Right cardiac atrium (tissue), 5 donors: ENCODE measurements at regions not wholly inside any gene's neighbourhood (a gene's known extent, or its start where the extent isn't known, plus 50 kb on each side); places are given as distances from the start of the nearest gene placed in this dataset.

Experiments used
- ATAC-seq, 2 donors: fragments of 200-7000 bp; cut with Tn5 transposase; one replicate each; pipeline versions ENCODE4 v1.8.0 to v1.9.1; 2020; ENCODE audit warnings: moderate library complexity in 2 of 2, mild to moderate bottlenecking in 1 of 2
- DNase-seq, 3 donors: peaks; one replicate each; pipeline ENCODE4 v3.0.0-alpha.2; 2020
- H3K27ac ChIP-seq: one replicate; pipeline ENCODE4 v1.5.1; 2013; ENCODE audit warnings: mild to moderate bottlenecking, low read length, control low read depth, moderate library complexity
- H3K27me3 ChIP-seq: one replicate; pipeline ENCODE4 v1.6.1; 2013; ENCODE audit not compliant: control insufficient read depth, insufficient read depth
- H3K4me1 ChIP-seq: one replicate; pipeline ENCODE4 v1.6.1; 2013; ENCODE audit warnings: low read length; ENCODE audit not compliant: control insufficient read depth, insufficient read depth
- H3K4me3 ChIP-seq: one replicate; pipeline ENCODE4 v1.5.1; 2013; ENCODE audit warnings: low read length, control low read depth
- H3K9me3 ChIP-seq: one replicate; pipeline ENCODE4 v1.6.1; 2013; ENCODE audit warnings: low read length; ENCODE audit not compliant: control insufficient read depth
- WGBS: extraction: QIAGEN DNeasy Blood & Tissue Kit; methylation state at CpG from one replicate; pipeline ENCODE4 v1.1.7; 2013; 5-methylcytosine and 5-hydroxymethylcytosine counted together
- intact Hi-C, 4 donors: fragments of 100-400 bp; cut with DNase I; formaldehyde crosslinking; loops; one replicate each; pipeline versions ENCODE4 v1.11.0 to v1.14.0; 2022 to 2023
- donor health status: healthy with polysubstance abuse.
- donor health status: DM: no; HTN: yes; CAD: no.
- donor health status: DM: no; HTN: no; CAD: no.
- donor health status: DM: no; HTN: yes; CAD: no; lungs with severe emphysema.
- donor health status: DM: yes; HTN: yes; CAD: no.

DNA sequence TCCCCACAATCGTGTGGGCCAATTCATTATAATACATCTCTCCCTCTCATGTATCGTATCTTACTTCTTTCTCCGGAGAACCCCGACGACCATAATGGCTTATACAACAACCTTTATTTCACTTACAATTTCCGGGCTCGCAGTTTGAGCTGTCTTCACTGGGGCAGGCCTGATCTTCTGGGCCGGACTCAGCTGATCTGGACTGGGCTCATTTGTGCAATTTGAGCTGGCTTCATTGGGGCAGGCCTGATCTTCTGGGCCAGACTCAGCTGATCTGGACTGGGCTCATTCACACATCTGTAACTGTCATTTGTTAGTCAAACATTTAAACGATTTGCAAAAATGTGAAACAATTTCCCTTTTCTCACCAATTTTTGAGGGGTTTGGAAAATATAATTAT, 171.5 kb upstream of the FRG1 start:
- Histone ChIP-seq H3K4me3 (no peak overlapping the region), H3K27ac (no peak overlapping the region), H3K9me3 (no peaks in the 10 kb centered on the region), H3K4me1 (no peaks in the 10 kb centered on the region), H3K27me3 (no peaks in the 10 kb centered on the region)
- WGBS, result 75% methylated on average over 9 of the region's 9 CpGs
- intact Hi-C loops, result no loop called here
- DNase-seq (no peak), ATAC-seq (no peak)

DNA sequence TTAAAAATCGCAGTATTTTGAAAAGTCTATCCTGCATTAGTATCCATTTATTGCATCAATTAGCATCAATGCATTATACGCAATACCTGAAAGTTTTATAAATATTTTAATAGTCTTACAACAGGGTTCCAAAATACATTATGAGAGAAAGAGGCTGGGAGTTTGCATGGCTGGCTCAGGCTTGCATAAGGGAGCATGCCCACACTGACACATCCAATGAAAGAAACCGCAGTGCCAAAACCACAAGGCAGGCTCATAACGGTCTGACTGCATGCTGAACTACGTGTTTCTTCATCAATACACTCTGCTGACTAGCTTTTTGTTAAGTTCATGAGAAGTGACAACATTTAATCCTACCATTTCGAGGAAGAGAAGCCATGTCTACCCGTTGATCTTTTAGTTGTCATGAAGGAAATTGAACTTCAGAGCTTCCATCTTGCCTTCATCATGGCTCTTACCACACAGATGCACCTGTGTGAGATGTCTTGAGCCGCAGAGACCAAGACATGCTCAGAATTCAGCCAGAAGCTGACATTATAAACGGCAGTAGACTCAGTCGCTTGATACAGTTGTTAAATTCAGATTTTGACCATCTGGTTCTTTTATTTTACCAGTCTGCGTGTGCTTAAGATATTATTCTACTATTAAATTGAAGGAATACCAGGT, 168.8 kb upstream of the FRG1 start:
- intact Hi-C loops, result no loop called here
- Histone ChIP-seq H3K4me1 (no peaks in the 10 kb centered on the region), H3K4me3 (no peak overlapping the region), H3K27me3 (no peaks in the 10 kb centered on the region), H3K9me3 (no peaks in the 10 kb centered on the region), H3K27ac (no peak overlapping the region)
- ATAC-seq (no peak), DNase-seq (no peak)
- 85% methylated on average over 11 of the region's 11 CpGs for WGBS

DNA sequence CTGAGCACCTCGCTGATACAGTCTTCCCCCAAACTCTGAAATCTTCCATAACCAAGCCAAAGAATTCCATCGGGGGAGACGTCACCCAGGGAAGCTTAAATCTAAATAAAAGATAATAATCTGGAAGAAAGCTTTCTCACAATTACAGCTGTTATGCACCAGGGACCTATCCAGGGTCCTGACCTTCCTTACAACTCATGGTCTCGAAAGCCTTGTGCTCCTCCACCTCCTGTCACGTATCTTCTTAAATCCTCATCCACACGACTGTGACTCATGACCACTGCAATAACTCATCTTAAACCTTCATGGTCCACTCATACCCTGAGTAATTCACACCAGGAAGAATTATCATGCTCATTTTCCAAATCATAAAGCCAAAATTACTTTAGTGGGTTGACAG, 166.8 kb upstream of the FRG1 start:
- no peak for ATAC-seq
- no peaks in the 10 kb centered on the region for H3K9me3 ChIP-seq
- intact Hi-C loops, result no loop called here
- WGBS, result 48% methylated on average over 6 of the region's 6 CpGs
- no peaks in the 10 kb centered on the region for H3K27me3 ChIP-seq
- H3K27ac ChIP-seq, result no peak overlapping the region
- no peak for DNase-seq
- H3K4me1 ChIP-seq, result no peaks in the 10 kb centered on the region
- no peak overlapping the region for H3K4me3 ChIP-seq

DNA sequence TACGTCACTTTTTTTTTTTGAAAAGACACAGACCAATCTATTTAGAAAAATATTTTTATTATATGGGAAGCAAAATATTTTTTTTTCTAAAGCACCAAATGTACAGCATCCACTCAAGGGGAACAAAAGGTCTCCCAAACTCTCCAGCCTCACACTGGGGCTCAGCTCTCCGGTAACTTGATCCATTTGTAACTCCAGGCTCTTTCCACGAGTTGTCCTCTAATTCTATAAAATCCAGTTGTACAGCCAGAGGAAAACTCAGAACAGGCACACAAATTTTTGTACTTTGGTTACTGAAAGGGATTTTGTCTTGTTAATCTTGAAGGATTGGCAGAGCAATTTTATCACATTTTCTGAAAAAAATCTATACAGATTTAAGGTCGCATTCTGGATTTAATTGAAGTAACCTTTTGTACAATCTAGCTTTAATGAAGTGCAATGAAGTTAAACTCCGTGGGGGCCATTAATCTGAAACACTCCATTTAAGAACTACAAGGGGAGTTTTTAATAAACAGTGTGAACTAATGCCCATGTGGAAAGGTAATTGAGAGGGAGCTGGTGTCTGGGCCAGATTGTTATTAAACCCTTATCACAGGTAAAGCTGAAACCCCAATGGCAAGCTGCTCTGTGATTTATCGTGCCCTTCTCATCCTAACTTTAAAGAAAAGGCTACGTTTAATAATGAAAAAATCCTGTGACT, 161.2 kb upstream of the FRG1 start:
- DNase-seq (no peak), ATAC-seq (no peak)
- H3K27me3 ChIP-seq, result no peaks in the 10 kb centered on the region
- no peak overlapping the region for H3K27ac ChIP-seq
- intact Hi-C loops, result no loop called here
- no peak overlapping the region for H3K4me3 ChIP-seq
- 80% methylated on average over 7 of the region's 7 CpGs for WGBS
- no peaks in the 10 kb centered on the region for H3K9me3 ChIP-seq
- H3K4me1 ChIP-seq, result no peaks in the 10 kb centered on the region

DNA sequence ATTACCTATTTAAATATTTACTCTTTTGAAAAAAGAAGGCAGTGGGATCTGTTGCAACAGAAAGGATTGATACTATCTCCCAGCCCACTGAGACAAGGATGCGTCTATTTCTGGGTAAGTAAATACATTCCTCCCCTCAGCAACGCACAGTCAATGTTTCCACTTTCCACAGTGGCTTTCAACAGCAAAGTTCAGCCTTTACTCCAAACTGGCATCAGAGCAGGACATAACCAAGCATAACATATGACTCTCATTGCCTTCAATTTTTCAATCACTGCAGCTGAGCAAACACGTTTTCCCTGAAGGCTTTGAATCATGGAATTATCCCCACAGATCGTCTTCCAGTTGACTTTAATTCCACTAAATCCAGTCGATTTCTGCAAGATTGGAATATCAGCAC, 160.3 kb upstream of the FRG1 start:
- H3K9me3 ChIP-seq, result no peaks in the 10 kb centered on the region
- intact Hi-C loops, result no loop called here
- DNase-seq (no peak), ATAC-seq (no peak)
- H3K4me1 ChIP-seq, result no peaks in the 10 kb centered on the region
- 42% methylated on average over 5 of the region's 5 CpGs for WGBS
- no peak overlapping the region for H3K27ac ChIP-seq
- no peaks in the 10 kb centered on the region for H3K27me3 ChIP-seq
- no peak overlapping the region for H3K4me3 ChIP-seq

DNA sequence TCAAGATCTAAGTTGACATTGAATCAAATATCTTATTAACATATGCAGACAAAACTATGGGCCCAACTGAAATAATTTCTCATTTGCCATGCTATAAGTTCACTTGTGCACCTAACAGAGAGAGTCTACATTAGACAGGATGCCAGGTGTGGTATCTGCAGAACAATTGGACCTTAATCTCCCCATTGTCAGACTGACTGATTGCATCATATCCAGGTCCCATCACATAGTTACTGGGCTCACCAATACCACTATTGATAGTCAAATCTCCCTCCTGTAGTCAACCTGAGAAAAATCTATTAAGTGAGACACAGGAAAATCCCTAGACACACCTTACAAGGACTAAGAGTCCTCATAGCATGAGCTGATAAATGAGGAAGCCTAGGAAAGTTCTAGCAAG, 156.0 kb upstream of the FRG1 start:
- no peak overlapping the region for H3K4me3 ChIP-seq
- H3K9me3 ChIP-seq, result no peaks in the 10 kb centered on the region
- no peak for ATAC-seq
- intact Hi-C loops, result no loop called here
- H3K27me3 ChIP-seq, result no peaks in the 10 kb centered on the region
- DNase-seq, result no peak
- H3K4me1 ChIP-seq, result no peaks in the 10 kb centered on the region
- no peak overlapping the region for H3K27ac ChIP-seq

DNA sequence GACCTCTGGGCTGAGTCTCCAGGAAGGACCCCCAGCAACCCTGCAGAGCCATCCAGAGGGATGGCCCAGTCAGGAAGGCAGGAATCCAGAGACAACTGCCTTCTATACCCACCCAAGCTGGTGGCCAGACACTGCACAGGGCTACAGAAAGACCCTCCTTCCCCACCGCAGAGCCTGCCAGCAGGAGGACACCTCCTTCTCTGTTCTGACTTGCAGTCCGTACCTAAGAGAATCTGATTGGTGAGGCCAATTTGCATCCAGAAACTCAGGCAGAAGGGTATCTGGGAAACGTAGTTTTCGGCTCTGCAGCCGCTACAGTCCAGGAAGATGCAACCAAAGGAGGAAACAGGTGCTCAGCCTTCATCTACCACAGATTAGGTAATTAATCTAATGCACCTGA, 155.4 kb upstream of the FRG1 start:
- Histone ChIP-seq H3K4me1 (no peaks in the 10 kb centered on the region), H3K9me3 (no peaks in the 10 kb centered on the region), H3K27me3 (no peaks in the 10 kb centered on the region), H3K4me3 (no peak overlapping the region), H3K27ac (no peak overlapping the region)
- intact Hi-C loops, result no loop called here
- WGBS, result 61% methylated on average over 5 of the region's 5 CpGs
- ATAC-seq, result no peak
- no peak for DNase-seq

DNA sequence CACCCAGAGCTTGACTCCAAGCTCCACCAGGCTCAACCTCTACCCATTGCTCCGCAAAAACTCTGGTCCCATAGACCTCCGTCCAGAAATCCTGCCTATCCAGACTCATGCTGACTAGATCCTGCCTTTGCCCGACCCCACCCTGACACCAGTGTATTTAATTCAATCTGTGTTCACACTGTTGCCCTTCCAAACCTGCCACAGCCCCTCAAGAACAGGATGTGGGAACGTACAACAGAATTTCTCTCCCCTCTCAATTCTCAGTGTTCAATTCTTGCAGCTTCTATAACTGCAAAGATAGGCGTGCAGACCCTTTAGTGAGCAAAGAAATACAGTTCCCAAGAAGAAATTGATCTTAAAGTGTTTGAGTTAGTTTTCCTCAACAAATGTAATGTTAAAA, 154.2 kb upstream of the FRG1 start:
- Histone ChIP-seq H3K4me1 (no peaks in the 10 kb centered on the region), H3K27me3 (no peaks in the 10 kb centered on the region), H3K4me3 (no peak overlapping the region), H3K27ac (no peak overlapping the region), H3K9me3 (no peaks in the 10 kb centered on the region)
- ATAC-seq, result no peak
- intact Hi-C loops, result no loop called here
- 82% methylated on average over 5 of the region's 5 CpGs for WGBS
- no peak for DNase-seq

DNA sequence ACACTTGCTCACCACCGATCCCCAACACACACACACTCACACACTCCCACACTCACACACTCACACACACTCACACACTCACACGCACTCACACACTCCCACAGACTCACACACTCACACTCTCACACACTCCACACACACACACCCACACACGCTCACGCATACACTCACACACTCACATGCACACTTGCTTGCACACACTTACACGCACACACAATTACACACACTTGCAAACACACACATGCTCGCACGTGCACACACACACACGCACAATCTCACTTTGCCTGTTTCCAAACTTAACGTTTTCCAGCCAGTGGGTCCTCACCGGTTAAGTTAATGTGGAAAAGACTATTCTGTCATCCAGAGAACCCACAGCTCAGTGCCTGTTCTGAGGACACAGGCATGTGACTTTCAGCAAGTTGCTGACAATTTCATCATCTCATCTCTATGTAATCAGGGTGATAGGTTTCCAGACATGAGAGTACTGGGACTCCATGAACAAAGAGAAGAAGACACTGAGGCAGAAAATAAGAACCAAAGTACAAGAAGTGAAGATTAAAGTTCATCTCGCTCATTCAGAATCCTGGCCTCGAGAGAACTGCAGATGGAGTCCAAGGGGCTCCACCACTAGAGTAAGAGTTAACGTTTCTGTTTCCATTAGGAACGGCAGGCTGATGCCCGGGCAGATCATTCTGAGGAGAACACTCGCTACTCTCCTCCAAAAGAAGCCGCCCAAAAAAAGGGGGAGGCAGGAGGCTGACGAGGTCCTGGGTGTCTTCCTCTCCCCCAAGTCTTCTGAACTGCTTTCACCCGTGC, 153.2 kb upstream of the FRG1 start:
- intact Hi-C loops, result no loop called here
- Histone ChIP-seq H3K4me3 (no peak overlapping the region), H3K4me1 (no peaks in the 10 kb centered on the region), H3K9me3 (no peaks in the 10 kb centered on the region), H3K27me3 (no peaks in the 10 kb centered on the region), H3K27ac (no peak overlapping the region)
- DNase-seq (no peak), ATAC-seq (no peak)
- 80% methylated on average over 19 of the region's 19 CpGs for WGBS

DNA sequence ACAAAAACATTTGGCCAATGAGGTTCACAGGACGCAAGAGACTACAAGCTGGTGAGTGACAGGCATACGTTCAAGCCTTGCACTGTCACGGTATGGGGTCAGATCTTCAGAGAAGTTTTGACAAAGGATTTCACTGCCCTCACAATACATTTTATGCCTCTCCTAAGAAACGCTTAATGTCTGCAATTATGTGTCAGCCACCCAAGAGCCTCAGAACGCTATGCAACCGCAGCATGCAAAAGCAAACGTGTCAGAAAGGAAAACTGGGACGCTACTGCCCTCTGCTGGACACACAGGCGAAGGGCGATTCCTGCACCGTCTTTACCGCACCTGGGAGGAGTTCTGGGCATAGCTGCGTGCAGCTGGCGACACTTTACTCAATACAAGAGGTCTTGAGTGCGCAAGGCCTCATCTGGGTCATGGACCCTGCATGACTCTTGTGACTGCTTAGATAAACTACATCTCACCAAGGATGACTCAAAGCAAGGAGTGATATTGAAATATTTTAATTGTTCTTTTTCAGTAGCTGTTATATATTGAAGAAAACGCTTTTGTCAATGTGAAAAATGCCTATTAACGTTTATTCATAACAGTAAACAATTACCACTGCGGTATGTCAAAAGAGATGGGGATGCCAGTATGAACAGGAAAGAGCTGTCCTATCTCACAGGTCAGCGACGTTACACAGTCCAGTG, 147.6 kb upstream of the FRG1 start:
- H3K27me3 ChIP-seq, result no peaks in the 10 kb centered on the region
- intact Hi-C loops, result no loop called here
- ATAC-seq (peak; percentile 85 to 90), DNase-seq (peak; percentile 64 to 79 (median 79))
- H3K4me1 ChIP-seq, result no peaks in the 10 kb centered on the region
- H3K9me3 ChIP-seq, result no peaks in the 10 kb centered on the region
- H3K4me3 ChIP-seq, result no peak overlapping the region
- no peak overlapping the region for H3K27ac ChIP-seq
- WGBS, result 20% methylated on average over 20 of the region's 20 CpGs

DNA sequence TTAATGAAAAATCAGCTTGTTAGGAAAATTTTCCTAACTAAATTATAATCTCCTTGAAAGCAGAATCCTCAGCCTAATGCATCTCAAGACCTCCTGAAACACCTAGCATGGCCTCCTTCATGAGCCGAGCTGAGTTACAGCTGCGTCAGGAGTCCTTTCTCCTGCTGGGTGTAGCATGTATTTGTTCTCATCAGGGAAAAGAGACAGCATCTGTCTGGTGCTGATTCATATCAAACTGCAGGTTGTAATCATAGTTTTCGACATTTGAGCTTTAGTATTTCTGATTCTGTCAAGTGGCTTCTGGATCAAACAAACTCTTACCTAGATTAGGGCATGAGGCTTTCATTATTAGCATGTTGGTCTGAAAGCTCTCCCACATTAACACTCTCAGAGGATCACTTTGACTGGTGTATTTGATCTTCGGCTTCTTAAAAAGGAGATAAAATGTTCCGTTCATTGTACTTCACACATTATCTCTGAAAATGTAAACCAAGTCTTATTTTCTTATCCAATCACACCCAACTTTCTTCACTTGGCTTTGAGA, 140.1 kb upstream of the FRG1 start:
- Histone ChIP-seq H3K9me3 (no peaks in the 10 kb centered on the region), H3K4me3 (no peak overlapping the region), H3K27ac (no peak overlapping the region), H3K27me3 (no peaks in the 10 kb centered on the region), H3K4me1 (no peaks in the 10 kb centered on the region)
- ATAC-seq, result no peak
- no peak for DNase-seq
- intact Hi-C loops, result no loop called here
- 76% methylated on average over 5 of the region's 5 CpGs for whole genome bisulfite sequencing
